SK-N-SH treated with all-trans-retinoic acid at 6 μM for 48 hours (cell line): ENCODE measurements at regions not wholly inside any gene's neighbourhood (a gene's known extent, or its start where the extent isn't known, plus 50 kb on each side); places are given as distances from the start of the nearest gene placed in this dataset.

Source experiments
- ARNTL ChIP-seq: fragments of 450-650 bp; formaldehyde crosslinking; IDR thresholded peaks from 2 replicates; pipeline ENCODE4 v1.5.0; 2020; ENCODE audit warnings: low read depth, mild to moderate bottlenecking, moderate library complexity, borderline replicate concordance
- CSDC2 ChIP-seq: fragments of 250-450 bp; sonication (Bioruptor Pico); IDR thresholded peaks from 2 replicates; pipeline ENCODE4 v1.5.0; 2020; ENCODE audit warnings: mild to moderate bottlenecking, moderate library complexity
- ESRRG ChIP-seq: fragments of 250-450 bp; sonication (Bioruptor Pico); IDR thresholded peaks from 2 replicates; pipeline ENCODE4 v1.6.1; 2021; ENCODE audit warnings: mild to moderate bottlenecking
- OSR1 ChIP-seq: fragments of 250-450 bp; sonication (Bioruptor Pico); IDR thresholded peaks from 2 replicates; pipeline ENCODE4 v1.8.0; 2022; ENCODE audit warnings: moderate library complexity, mild to moderate bottlenecking, inconsistent platforms
- PATZ1 ChIP-seq: fragments of 250-450 bp; sonication (Bioruptor Pico); IDR thresholded peaks from 2 replicates; pipeline ENCODE4 v1.8.0; 2020; ENCODE audit warnings: mild to moderate bottlenecking, moderate library complexity, borderline replicate concordance
- PPARA ChIP-seq: fragments of 250-450 bp; sonication (Bioruptor Pico); IDR thresholded peaks from 2 replicates; pipeline ENCODE4 v1.5.0; 2020; ENCODE audit warnings: mild to moderate bottlenecking, borderline replicate concordance
- RARB ChIP-seq: fragments of 250-450 bp; sonication (Bioruptor Pico); IDR thresholded peaks from 2 replicates; pipeline ENCODE4 v1.8.0; 2021; ENCODE audit warnings: mild to moderate bottlenecking, moderate library complexity
- TCF4 ChIP-seq: fragments of 250-450 bp; sonication (Bioruptor Pico); IDR thresholded peaks from 2 replicates; pipeline ENCODE4 v1.8.0; 2021; ENCODE audit warnings: mild to moderate bottlenecking, moderate library complexity, borderline replicate concordance
- TOX ChIP-seq: fragments of 250-450 bp; sonication (Bioruptor Pico); IDR thresholded peaks from 2 replicates; pipeline ENCODE4 v1.8.0; 2021; ENCODE audit warnings: mild to moderate bottlenecking, moderate library complexity, borderline replicate concordance
- ZNF70 ChIP-seq: fragments of 450-650 bp; formaldehyde crosslinking; IDR thresholded peaks from 2 replicates; pipeline ENCODE4 v1.5.0; 2020; ENCODE audit warnings: mild to moderate bottlenecking, moderate library complexity
- ZNF8 ChIP-seq: fragments of 450-650 bp; formaldehyde crosslinking; IDR thresholded peaks from 2 replicates; pipeline ENCODE4 v1.5.0; 2020; ENCODE audit warnings: mild to moderate bottlenecking, moderate library complexity
- TF ChIP-seq, protein P1 (sequence below): fragments of 250-450 bp; sonication (Bioruptor Pico); IDR thresholded peaks from 2 replicates; pipeline ENCODE4 v1.5.1; 2021; ENCODE audit warnings: mild to moderate bottlenecking, moderate library complexity

- TF ChIP-seq ESRRG (CRISPR knock-in tag) (no peak), PPARA (CRISPR knock-in tag) (no peak), OSR1 (CRISPR knock-in tag) (no peak), ARNTL (CRISPR knock-in tag) (no peak), PATZ1 (CRISPR knock-in tag) (no peak), ZNF8 (CRISPR knock-in tag) (no peak), TOX (CRISPR knock-in tag) (no peak), CSDC2 (CRISPR knock-in tag) (no peak), TCF4 (CRISPR knock-in tag) (no peak), RARB (CRISPR knock-in tag) (no peak), ZNF70 (CRISPR knock-in tag) (no peak)
- TF ChIP-seq, protein P1, sequence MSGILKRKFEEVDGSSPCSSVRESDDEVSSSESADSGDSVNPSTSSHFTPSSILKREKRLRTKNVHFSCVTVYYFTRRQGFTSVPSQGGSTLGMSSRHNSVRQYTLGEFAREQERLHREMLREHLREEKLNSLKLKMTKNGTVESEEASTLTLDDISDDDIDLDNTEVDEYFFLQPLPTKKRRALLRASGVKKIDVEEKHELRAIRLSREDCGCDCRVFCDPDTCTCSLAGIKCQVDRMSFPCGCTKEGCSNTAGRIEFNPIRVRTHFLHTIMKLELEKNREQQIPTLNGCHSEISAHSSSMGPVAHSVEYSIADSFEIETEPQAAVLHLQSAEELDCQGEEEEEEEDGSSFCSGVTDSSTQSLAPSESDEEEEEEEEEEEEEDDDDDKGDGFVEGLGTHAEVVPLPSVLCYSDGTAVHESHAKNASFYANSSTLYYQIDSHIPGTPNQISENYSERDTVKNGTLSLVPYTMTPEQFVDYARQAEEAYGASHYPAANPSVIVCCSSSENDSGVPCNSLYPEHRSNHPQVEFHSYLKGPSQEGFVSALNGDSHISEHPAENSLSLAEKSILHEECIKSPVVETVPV (CRISPR knock-in tag), result no peak
Measured at GRCh38 chr3:168958466-168958865, 705.0 kb downstream of the MECOM start.
